ENCODE measurements at regions not wholly inside any gene's neighbourhood (a gene's known extent, or its start where the extent isn't known, plus 50 kb on each side); places are given as distances from the start of the nearest gene placed in this dataset.

GRCh38 chr13:22195726-22196125, 524.9 kb downstream of the FGF9 start:
- Histone ChIP-seq H3K79me2 (ENCODE audit: control insufficient read depth, insufficient read depth, low read length) (no peaks in the 10 kb centered on the region), H3K4me3 (replicated peaks in 1 of 4; ENCODE audit: control extremely low read depth in 1 of 4, insufficient read depth in 1 of 4, low read depth in 3 of 4, low read length in 4 of 4) (no peak overlapping the region), H4K20me1 (ENCODE audit: control insufficient read depth, extremely low read depth, insufficient read depth, low read length) (no peaks in the 10 kb centered on the region), H3K4me1 (ENCODE audit: control insufficient read depth, extremely low read depth, insufficient read depth, low read length) (no peaks in the 10 kb centered on the region), H3K36me3 (ENCODE audit: control insufficient read depth, insufficient read depth, low read length) (no peaks in the 10 kb centered on the region), H3K27ac (ENCODE audit: insufficient read depth, low read length) (no peak overlapping the region), H2AFZ (ENCODE audit: low read length) (no peak overlapping the region), H3K4me2 (ENCODE audit: extremely low read depth, insufficient read depth, low read length) (no peak overlapping the region), H3K9me3 (ENCODE audit: control insufficient read depth, insufficient read depth, low read depth, low read length) (no peaks in the 10 kb centered on the region), H3K9ac (ENCODE audit: insufficient read depth, low read length) (no peak overlapping the region), H3K27me3 (ENCODE audit: control insufficient read depth, insufficient read depth, low read length) (no peaks in the 10 kb centered on the region)
- no peak for DNase-seq (ENCODE audit: low read depth in 2 of 2)
- TF ChIP-seq CTCF (conservative IDR thresholded peaks at IDR 0.05 in 1 of 2, IDR thresholded peaks at IDR 0.05 in 1 of 2; ENCODE audit: low read depth in 1 of 2, low read length in 2 of 2) = no peak
- TF ChIP-seq EZH2 (IDR thresholded peaks at IDR 0.05; ENCODE audit: low read length, missing control alignments) = no peak

GRCh38 chr13:22196777-22197176, 525.9 kb downstream of the FGF9 start:
- Histone ChIP-seq H3K4me1 (ENCODE audit: control insufficient read depth, extremely low read depth, insufficient read depth, low read length) (no peaks in the 10 kb centered on the region), H3K27ac (ENCODE audit: insufficient read depth, low read length) (no peak overlapping the region), H2AFZ (ENCODE audit: low read length) (no peak overlapping the region), H3K4me3 (replicated peaks in 1 of 4; ENCODE audit: control extremely low read depth in 1 of 4, insufficient read depth in 1 of 4, low read depth in 3 of 4, low read length in 4 of 4) (no peak overlapping the region), H3K9me3 (ENCODE audit: control insufficient read depth, insufficient read depth, low read depth, low read length) (no peaks in the 10 kb centered on the region), H3K79me2 (ENCODE audit: control insufficient read depth, insufficient read depth, low read length) (no peaks in the 10 kb centered on the region), H3K4me2 (ENCODE audit: extremely low read depth, insufficient read depth, low read length) (no peak overlapping the region), H3K27me3 (ENCODE audit: control insufficient read depth, insufficient read depth, low read length) (no peaks in the 10 kb centered on the region), H3K36me3 (ENCODE audit: control insufficient read depth, insufficient read depth, low read length) (no peaks in the 10 kb centered on the region), H3K9ac (ENCODE audit: insufficient read depth, low read length) (no peak overlapping the region), H4K20me1 (ENCODE audit: control insufficient read depth, extremely low read depth, insufficient read depth, low read length) (no peaks in the 10 kb centered on the region)
- no peak for DNase-seq (ENCODE audit: low read depth in 2 of 2)
- TF ChIP-seq EZH2 (IDR thresholded peaks at IDR 0.05; ENCODE audit: low read length, missing control alignments) (no peak), CTCF (conservative IDR thresholded peaks at IDR 0.05 in 1 of 2, IDR thresholded peaks at IDR 0.05 in 1 of 2; ENCODE audit: low read depth in 1 of 2, low read length in 2 of 2) (no peak)

- H3K9ac ChIP-seq (ENCODE audit: insufficient read depth, low read length) = no peak overlapping the region
- no peaks in the 10 kb centered on the region for H3K4me1 ChIP-seq (ENCODE audit: control insufficient read depth, extremely low read depth, insufficient read depth, low read length)
- no peaks in the 10 kb centered on the region for H3K36me3 ChIP-seq (ENCODE audit: control insufficient read depth, insufficient read depth, low read length)
- no peaks in the 10 kb centered on the region for H4K20me1 ChIP-seq (ENCODE audit: control insufficient read depth, extremely low read depth, insufficient read depth, low read length)
- H3K27me3 ChIP-seq (ENCODE audit: control insufficient read depth, insufficient read depth, low read length) = no peaks in the 10 kb centered on the region
- H3K79me2 ChIP-seq (ENCODE audit: control insufficient read depth, insufficient read depth, low read length) = no peaks in the 10 kb centered on the region
- no peaks in the 10 kb centered on the region for H3K9me3 ChIP-seq (ENCODE audit: control insufficient read depth, insufficient read depth, low read depth, low read length)
- DNase-seq (ENCODE audit: low read depth in 2 of 2) = no peak
- H2AFZ ChIP-seq (ENCODE audit: low read length) = no peak overlapping the region
- no peak for TF ChIP-seq EZH2 (IDR thresholded peaks at IDR 0.05; ENCODE audit: low read length, missing control alignments)
- no peak for TF ChIP-seq CTCF (conservative IDR thresholded peaks at IDR 0.05 in 1 of 2, IDR thresholded peaks at IDR 0.05 in 1 of 2; ENCODE audit: low read depth in 1 of 2, low read length in 2 of 2)
- H3K27ac ChIP-seq (ENCODE audit: insufficient read depth, low read length) = no peak overlapping the region
- H3K4me3 ChIP-seq (replicated peaks in 1 of 4; ENCODE audit: control extremely low read depth in 1 of 4, insufficient read depth in 1 of 4, low read depth in 3 of 4, low read length in 4 of 4) = no peak overlapping the region
- H3K4me2 ChIP-seq (ENCODE audit: extremely low read depth, insufficient read depth, low read length) = no peak overlapping the region
Measured at GRCh38 chr13:22198001-22198400, 527.1 kb downstream of the FGF9 start.
